GM12873 (cell line): ENCODE measurements at regions not wholly inside any gene's neighbourhood (a gene's known extent, or its start where the extent isn't known, plus 50 kb on each side); places are given as distances from the start of the nearest gene placed in this dataset.

Experiments used
- CTCF ChIP-seq: IDR thresholded peaks from 2 replicates; pipeline ENCODE4 v1.5.1; 2012; ENCODE audit warnings: low read depth, mild to moderate bottlenecking, moderate library complexity, low read length, control low read depth; ENCODE audit not compliant: insufficient read depth; ENCODE audit errors: missing control alignments

- no peak for TF ChIP-seq CTCF
These were observed 132.7 kb upstream of the ONECUT1 start for GRCh38 chr15:52922871-52923270.

GRCh38 chr15:52912172-52912571 lies 122.0 kb upstream of the ONECUT1 start:
- TF ChIP-seq CTCF = no peak

GRCh38 chr15:52893338-52893737 lies 103.2 kb upstream of the ONECUT1 start:
- TF ChIP-seq CTCF = no peak

GRCh38 chr15:52879904-52880303 lies 89.8 kb upstream of the ONECUT1 start:
- no peak for TF ChIP-seq CTCF

GRCh38 chr15:52879145-52879544 lies 89.0 kb upstream of the ONECUT1 start:
- TF ChIP-seq CTCF = no peak

GRCh38 chr15:52876991-52877663 lies 87.0 kb upstream of the ONECUT1 start:
- TF ChIP-seq CTCF = no peak

- TF ChIP-seq CTCF = no peak
These were observed 82.1 kb upstream of the ONECUT1 start for GRCh38 chr15:52872036-52872818.
